Tibial nerve (tissue), 4 donors: ENCODE measurements at regions not wholly inside any gene's neighbourhood (a gene's known extent, or its start where the extent isn't known, plus 50 kb on each side); places are given as distances from the start of the nearest gene placed in this dataset.

Source experiments
- EP300 ChIP-seq, 2 donors: sonication (generic); formaldehyde crosslinking; IDR thresholded peaks; one replicate each; pipeline ENCODE4 v1.6.1; 2017; ENCODE audit warnings: antibody characterized with exemption in 2 of 2, mild to moderate bottlenecking in 1 of 2
- POLR2A ChIP-seq, 2 donors: fragments of 450-650 bp; IDR thresholded peaks; one replicate each; pipeline ENCODE4 v1.6.1; 2017; ENCODE audit warnings: antibody characterized with exemption in 2 of 2, mild to moderate bottlenecking in 2 of 2, moderate library complexity in 2 of 2
- TF ChIP-seq, protein P1 (sequence below), 5 experiments: fragments of 200-600 bp in 3 of 5; fragments of 450-650 bp in 2 of 5; sonication (generic) in 3 of 5; IDR thresholded peaks; one replicate each; pipeline ENCODE4 v1.5.1; 2016 to 2019; ENCODE audit warnings: antibody characterized with exemption in 5 of 5, mild to moderate bottlenecking in 3 of 5, moderate library complexity in 2 of 5

DNA sequence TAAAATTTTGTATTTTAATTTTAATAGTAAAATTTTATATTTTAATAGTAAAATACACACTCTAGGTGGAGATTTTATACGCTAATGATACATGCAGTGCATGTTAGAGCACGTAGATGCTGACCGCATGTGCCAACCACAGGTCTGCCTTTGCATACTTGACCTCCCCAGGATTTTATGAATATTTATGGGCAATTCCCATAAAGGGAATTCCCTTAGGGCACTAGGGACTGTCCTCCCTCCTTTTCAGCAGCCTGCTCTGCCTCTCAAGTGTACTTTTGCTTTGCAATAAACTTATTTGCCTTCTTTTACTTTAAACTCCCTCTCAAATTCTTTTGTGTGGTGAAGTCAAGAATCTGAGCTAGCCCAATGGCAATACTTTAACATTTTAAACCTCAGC lies 217.7 kb upstream of the CDH8 start:
- TF ChIP-seq POLR2A (IDR thresholded peaks at IDR 0.05) (no peak), EP300 (IDR thresholded peaks at IDR 0.05) (no peak)
- TF ChIP-seq, protein P1, sequence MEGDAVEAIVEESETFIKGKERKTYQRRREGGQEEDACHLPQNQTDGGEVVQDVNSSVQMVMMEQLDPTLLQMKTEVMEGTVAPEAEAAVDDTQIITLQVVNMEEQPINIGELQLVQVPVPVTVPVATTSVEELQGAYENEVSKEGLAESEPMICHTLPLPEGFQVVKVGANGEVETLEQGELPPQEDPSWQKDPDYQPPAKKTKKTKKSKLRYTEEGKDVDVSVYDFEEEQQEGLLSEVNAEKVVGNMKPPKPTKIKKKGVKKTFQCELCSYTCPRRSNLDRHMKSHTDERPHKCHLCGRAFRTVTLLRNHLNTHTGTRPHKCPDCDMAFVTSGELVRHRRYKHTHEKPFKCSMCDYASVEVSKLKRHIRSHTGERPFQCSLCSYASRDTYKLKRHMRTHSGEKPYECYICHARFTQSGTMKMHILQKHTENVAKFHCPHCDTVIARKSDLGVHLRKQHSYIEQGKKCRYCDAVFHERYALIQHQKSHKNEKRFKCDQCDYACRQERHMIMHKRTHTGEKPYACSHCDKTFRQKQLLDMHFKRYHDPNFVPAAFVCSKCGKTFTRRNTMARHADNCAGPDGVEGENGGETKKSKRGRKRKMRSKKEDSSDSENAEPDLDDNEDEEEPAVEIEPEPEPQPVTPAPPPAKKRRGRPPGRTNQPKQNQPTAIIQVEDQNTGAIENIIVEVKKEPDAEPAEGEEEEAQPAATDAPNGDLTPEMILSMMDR (IDR thresholded peaks at IDR 0.05): no peak
